ENCODE measurements at regions not wholly inside any gene's neighbourhood (a gene's known extent, or its start where the extent isn't known, plus 50 kb on each side); places are given as distances from the start of the nearest gene placed in this dataset.

DNA sequence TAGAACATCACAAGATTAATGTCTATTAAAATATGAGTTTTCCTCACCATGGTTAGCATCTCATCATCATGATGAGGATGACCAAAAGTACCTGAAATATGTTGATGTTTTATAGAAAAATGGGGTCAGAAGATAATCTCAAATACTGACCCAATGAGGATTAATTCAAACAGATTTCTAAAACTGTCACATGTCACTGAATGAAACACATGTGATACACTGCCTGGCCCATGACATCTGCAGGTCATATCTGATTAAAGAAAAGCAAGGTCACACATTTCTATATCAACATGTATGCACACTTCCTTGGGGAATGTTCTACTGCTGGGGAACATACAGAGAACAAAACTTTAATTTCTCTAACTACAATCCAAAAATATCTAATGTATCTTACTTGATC, 470.6 kb upstream of the ADGRL2 start:
- H3K36me3 ChIP-seq: no peaks in the 10 kb centered on the region
- no peak for ATAC-seq
- no peak overlapping the region for H3K27ac ChIP-seq
- H3K9me3 ChIP-seq: no peaks in the 10 kb centered on the region
- no peak overlapping the region for H3K4me3 ChIP-seq
- no peak for DNase-seq
- H3K4me1 ChIP-seq: no peaks in the 10 kb centered on the region
- no peaks in the 10 kb centered on the region for H3K27me3 ChIP-seq
- intact Hi-C loops (cut with DNase I; ENCODE audit: low total_unique reads): no loop called here
- TF ChIP-seq, protein P1, sequence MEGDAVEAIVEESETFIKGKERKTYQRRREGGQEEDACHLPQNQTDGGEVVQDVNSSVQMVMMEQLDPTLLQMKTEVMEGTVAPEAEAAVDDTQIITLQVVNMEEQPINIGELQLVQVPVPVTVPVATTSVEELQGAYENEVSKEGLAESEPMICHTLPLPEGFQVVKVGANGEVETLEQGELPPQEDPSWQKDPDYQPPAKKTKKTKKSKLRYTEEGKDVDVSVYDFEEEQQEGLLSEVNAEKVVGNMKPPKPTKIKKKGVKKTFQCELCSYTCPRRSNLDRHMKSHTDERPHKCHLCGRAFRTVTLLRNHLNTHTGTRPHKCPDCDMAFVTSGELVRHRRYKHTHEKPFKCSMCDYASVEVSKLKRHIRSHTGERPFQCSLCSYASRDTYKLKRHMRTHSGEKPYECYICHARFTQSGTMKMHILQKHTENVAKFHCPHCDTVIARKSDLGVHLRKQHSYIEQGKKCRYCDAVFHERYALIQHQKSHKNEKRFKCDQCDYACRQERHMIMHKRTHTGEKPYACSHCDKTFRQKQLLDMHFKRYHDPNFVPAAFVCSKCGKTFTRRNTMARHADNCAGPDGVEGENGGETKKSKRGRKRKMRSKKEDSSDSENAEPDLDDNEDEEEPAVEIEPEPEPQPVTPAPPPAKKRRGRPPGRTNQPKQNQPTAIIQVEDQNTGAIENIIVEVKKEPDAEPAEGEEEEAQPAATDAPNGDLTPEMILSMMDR (IDR thresholded peaks at IDR 0.05 in 4 of 5, conservative IDR thresholded peaks at IDR 0.05 in 1 of 5): no peak
- TF ChIP-seq POLR2A (IDR thresholded peaks at IDR 0.05): no peak
- in situ Hi-C loops (cut with MboI; ENCODE audit: low sequenced_read_pairs in 4 of 4): no loop called here

DNA sequence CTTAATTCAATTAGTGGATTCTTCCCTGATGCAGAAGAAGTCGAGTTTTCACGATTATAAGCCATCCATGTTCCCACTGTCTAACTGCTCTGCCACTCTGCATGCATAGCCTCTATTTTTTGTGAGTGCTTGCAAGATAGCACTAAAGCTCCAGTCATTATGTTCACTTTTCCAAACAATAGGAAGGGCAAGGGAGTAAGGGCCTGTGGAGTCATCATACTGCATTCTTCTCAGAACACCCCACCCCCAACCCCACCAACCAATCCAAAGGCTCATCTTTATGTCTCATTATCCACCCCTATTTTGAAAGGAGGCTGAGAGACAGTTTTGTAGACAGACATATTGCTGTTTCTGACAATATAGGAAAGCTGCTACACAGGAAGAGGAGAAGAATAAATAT, 471.7 kb upstream of the ADGRL2 start:
- no peak for DNase-seq
- ATAC-seq: no peak
- H3K9me3 ChIP-seq: no peaks in the 10 kb centered on the region
- no peak overlapping the region for H3K4me3 ChIP-seq
- intact Hi-C loops (cut with DNase I; ENCODE audit: low total_unique reads): no loop called here
- H3K36me3 ChIP-seq: no peaks in the 10 kb centered on the region
- H3K27me3 ChIP-seq: no peaks in the 10 kb centered on the region
- no peak for TF ChIP-seq POLR2A (IDR thresholded peaks at IDR 0.05)
- TF ChIP-seq, protein P1 (IDR thresholded peaks at IDR 0.05 in 4 of 5, conservative IDR thresholded peaks at IDR 0.05 in 1 of 5): no peak
- H3K27ac ChIP-seq: no peak overlapping the region
- in situ Hi-C loops (cut with MboI; ENCODE audit: low sequenced_read_pairs in 4 of 4): no loop called here
- H3K4me1 ChIP-seq: no peaks in the 10 kb centered on the region

DNA sequence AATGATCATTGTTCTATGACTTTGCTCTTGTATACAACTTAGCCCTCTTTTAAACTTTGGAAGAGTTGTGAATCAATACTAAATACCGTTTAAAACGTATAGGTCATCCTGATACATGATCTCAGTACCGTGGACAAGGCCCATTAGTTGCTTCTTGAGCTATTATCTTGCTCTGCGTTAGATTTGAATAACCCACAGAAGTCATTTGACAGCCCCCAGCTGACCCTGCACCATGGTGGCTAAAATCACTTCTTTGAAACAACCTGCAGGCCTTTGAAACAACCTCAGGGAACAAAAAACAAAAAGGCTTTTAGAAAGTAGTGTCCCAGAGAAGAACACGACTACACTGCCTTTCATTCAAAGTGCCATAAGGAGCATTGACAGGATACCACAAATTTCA, 473.0 kb upstream of the ADGRL2 start:
- in situ Hi-C loops (cut with MboI; ENCODE audit: low sequenced_read_pairs in 4 of 4) (no loop called here), intact Hi-C loops (cut with DNase I; ENCODE audit: low total_unique reads) (no loop called here)
- Histone ChIP-seq H3K4me3 (no peak overlapping the region), H3K4me1 (no peaks in the 10 kb centered on the region), H3K36me3 (no peaks in the 10 kb centered on the region), H3K9me3 (no peaks in the 10 kb centered on the region), H3K27ac (no peak overlapping the region), H3K27me3 (no peaks in the 10 kb centered on the region)
- TF ChIP-seq, protein P1 (IDR thresholded peaks at IDR 0.05 in 4 of 5, conservative IDR thresholded peaks at IDR 0.05 in 1 of 5): no peak
- no peak for TF ChIP-seq POLR2A (IDR thresholded peaks at IDR 0.05)
- DNase-seq (no peak), ATAC-seq (no peak)

DNA sequence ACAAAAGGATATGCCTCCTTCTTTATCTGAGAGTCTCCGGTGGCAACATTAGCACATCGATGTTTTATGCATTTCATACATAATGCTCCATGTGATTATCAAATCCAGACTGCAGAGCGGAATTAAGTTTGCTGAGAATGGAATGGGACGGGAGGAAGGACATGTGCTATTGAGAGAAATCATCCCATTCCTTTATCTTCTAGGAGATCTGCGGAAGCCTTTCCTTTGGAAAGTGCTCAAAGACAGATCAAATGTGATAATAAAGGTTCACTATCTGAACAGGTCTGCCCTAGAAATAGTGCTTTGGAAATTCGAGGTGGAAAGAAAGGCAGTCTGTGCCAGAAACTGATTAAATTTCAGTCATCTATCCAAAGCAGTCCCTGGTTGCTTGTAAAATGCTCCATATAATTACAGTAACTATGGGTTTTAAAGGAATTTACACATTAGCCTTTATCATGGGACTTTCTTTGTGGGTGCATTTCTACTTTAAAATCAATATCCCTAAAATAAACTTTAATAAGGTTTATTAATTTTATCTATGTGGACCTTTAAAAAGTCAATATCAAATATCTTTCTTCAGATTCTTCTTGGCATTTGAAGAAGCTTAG, 473.5 kb upstream of the ADGRL2 start:
- DNase-seq (no peak), ATAC-seq (no peak)
- no peak overlapping the region for H3K4me3 ChIP-seq
- intact Hi-C loops (cut with DNase I; ENCODE audit: low total_unique reads) (no loop called here), in situ Hi-C loops (cut with MboI; ENCODE audit: low sequenced_read_pairs in 4 of 4) (no loop called here)
- H3K27ac ChIP-seq: no peak overlapping the region
- H3K9me3 ChIP-seq: no peaks in the 10 kb centered on the region
- no peaks in the 10 kb centered on the region for H3K27me3 ChIP-seq
- no peaks in the 10 kb centered on the region for H3K4me1 ChIP-seq
- H3K36me3 ChIP-seq: no peaks in the 10 kb centered on the region
- TF ChIP-seq POLR2A (IDR thresholded peaks at IDR 0.05): no peak
- TF ChIP-seq, protein P1 (IDR thresholded peaks at IDR 0.05 in 4 of 5, conservative IDR thresholded peaks at IDR 0.05 in 1 of 5): no peak

DNA sequence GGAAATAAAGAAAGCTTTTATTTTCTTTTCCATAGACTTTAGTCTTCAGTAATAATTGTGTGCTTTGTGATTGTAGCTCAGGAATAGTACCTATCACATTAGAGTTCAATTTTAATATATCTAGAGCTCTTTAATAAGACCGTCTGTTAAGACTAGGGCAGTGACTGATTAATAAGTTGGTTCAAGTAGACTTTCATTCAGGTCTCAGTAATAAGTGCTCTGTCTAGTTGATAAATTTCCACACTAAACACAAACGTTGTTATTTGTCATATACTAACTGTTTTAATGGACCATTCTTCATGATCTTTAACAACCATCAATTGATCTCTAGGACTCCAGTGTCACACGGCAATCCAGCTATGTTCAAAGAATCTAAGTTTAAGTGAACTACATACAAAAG, 474.5 kb upstream of the ADGRL2 start:
- Histone ChIP-seq H3K36me3 (no peaks in the 10 kb centered on the region), H3K27me3 (no peaks in the 10 kb centered on the region), H3K4me1 (no peaks in the 10 kb centered on the region), H3K27ac (no peak overlapping the region), H3K4me3 (no peak overlapping the region), H3K9me3 (no peaks in the 10 kb centered on the region)
- in situ Hi-C loops (cut with MboI; ENCODE audit: low sequenced_read_pairs in 4 of 4): no loop called here
- intact Hi-C loops (cut with DNase I; ENCODE audit: low total_unique reads): no loop called here
- no peak for TF ChIP-seq POLR2A (IDR thresholded peaks at IDR 0.05)
- TF ChIP-seq, protein P1 (IDR thresholded peaks at IDR 0.05 in 4 of 5, conservative IDR thresholded peaks at IDR 0.05 in 1 of 5): no peak
- DNase-seq: no peak
- ATAC-seq: no peak
